ENCODE measurements at regions not wholly inside any gene's neighbourhood (a gene's known extent, or its start where the extent isn't known, plus 50 kb on each side); places are given as distances from the start of the nearest gene placed in this dataset.

GRCh38 chr4:79695848-79696247 is 287.8 kb upstream of the GK2 start:
- Histone ChIP-seq H3K4me3 (ENCODE audit: insufficient read length, low read depth) (no peak overlapping the region), H3K27me3 (ENCODE audit: insufficient read depth, insufficient read length) (no peaks in the 10 kb centered on the region), H3K4me1 (ENCODE audit: insufficient read depth, insufficient read length) (no peaks in the 10 kb centered on the region), H3K9ac (ENCODE audit: insufficient read length, low read depth) (no peak overlapping the region), H3K9me3 (ENCODE audit: insufficient read depth, low read length) (no peaks in the 10 kb centered on the region), H3K36me3 (ENCODE audit: insufficient read depth, insufficient read length, low read length) (no peaks in the 10 kb centered on the region)
- DNase-seq (ENCODE audit: low read depth, low spot score): no peak
- TF ChIP-seq ZNF274 (IDR thresholded peaks at IDR 0.05; ENCODE audit: low read depth, low read length) (no peak), SUZ12 (IDR thresholded peaks at IDR 0.05; ENCODE audit: extremely low read depth, insufficient read depth, insufficient read length) (no peak)

GRCh38 chr4:79689740-79690139 is 281.7 kb upstream of the GK2 start:
- no peaks in the 10 kb centered on the region for H3K9me3 ChIP-seq (ENCODE audit: insufficient read depth, low read length)
- H3K4me1 ChIP-seq (ENCODE audit: insufficient read depth, insufficient read length): no peaks in the 10 kb centered on the region
- no peaks in the 10 kb centered on the region for H3K27me3 ChIP-seq (ENCODE audit: insufficient read depth, insufficient read length)
- H3K4me3 ChIP-seq (ENCODE audit: insufficient read length, low read depth): no peak overlapping the region
- H3K9ac ChIP-seq (ENCODE audit: insufficient read length, low read depth): no peak overlapping the region
- TF ChIP-seq YY1 (IDR thresholded peaks at IDR 0.05; ENCODE audit: insufficient read depth, insufficient read length) (no peak), ZNF274 (IDR thresholded peaks at IDR 0.05; ENCODE audit: low read depth, low read length) (no peak), SUZ12 (IDR thresholded peaks at IDR 0.05; ENCODE audit: extremely low read depth, insufficient read depth, insufficient read length) (no peak)
- H3K36me3 ChIP-seq (ENCODE audit: insufficient read depth, insufficient read length, low read length): no peaks in the 10 kb centered on the region
- no peak for DNase-seq (ENCODE audit: low read depth, low spot score)

- no peaks in the 10 kb centered on the region for H3K9me3 ChIP-seq (ENCODE audit: insufficient read depth, low read length)
Measured at GRCh38 chr4:79688691-79689090, 280.7 kb upstream of the GK2 start.

GRCh38 chr4:79687006-79687405 is 279.0 kb upstream of the GK2 start:
- Histone ChIP-seq H3K36me3 (ENCODE audit: insufficient read depth, insufficient read length, low read length) (no peaks in the 10 kb centered on the region), H3K9ac (ENCODE audit: insufficient read length, low read depth) (no peak overlapping the region), H3K4me1 (ENCODE audit: insufficient read depth, insufficient read length) (no peaks in the 10 kb centered on the region), H3K4me3 (ENCODE audit: insufficient read length, low read depth) (no peak overlapping the region), H3K27me3 (ENCODE audit: insufficient read depth, insufficient read length) (no peaks in the 10 kb centered on the region), H3K9me3 (ENCODE audit: insufficient read depth, low read length) (no peaks in the 10 kb centered on the region)
- TF ChIP-seq ZNF274 (IDR thresholded peaks at IDR 0.05; ENCODE audit: low read depth, low read length) (no peak), SUZ12 (IDR thresholded peaks at IDR 0.05; ENCODE audit: extremely low read depth, insufficient read depth, insufficient read length) (no peak), YY1 (IDR thresholded peaks at IDR 0.05; ENCODE audit: insufficient read depth, insufficient read length) (no peak)
- DNase-seq (ENCODE audit: low read depth, low spot score): no peak

More at GRCh38 chr4:79688691-79689090, 280.7 kb upstream of the GK2 start:
- Histone ChIP-seq H3K4me3 (ENCODE audit: insufficient read length, low read depth) (no peak overlapping the region), H3K27me3 (ENCODE audit: insufficient read depth, insufficient read length) (no peaks in the 10 kb centered on the region), H3K9ac (ENCODE audit: insufficient read length, low read depth) (no peak overlapping the region), H3K4me1 (ENCODE audit: insufficient read depth, insufficient read length) (no peaks in the 10 kb centered on the region), H3K36me3 (ENCODE audit: insufficient read depth, insufficient read length, low read length) (no peaks in the 10 kb centered on the region)
- DNase-seq (ENCODE audit: low read depth, low spot score): no peak
- no peak for TF ChIP-seq YY1 (IDR thresholded peaks at IDR 0.05; ENCODE audit: insufficient read depth, insufficient read length)
- no peak for TF ChIP-seq ZNF274 (IDR thresholded peaks at IDR 0.05; ENCODE audit: low read depth, low read length)

- H3K9ac ChIP-seq (ENCODE audit: insufficient read length, low read depth): no peak overlapping the region
- H3K9me3 ChIP-seq (ENCODE audit: insufficient read depth, low read length): no peaks in the 10 kb centered on the region
- H3K36me3 ChIP-seq (ENCODE audit: insufficient read depth, insufficient read length, low read length): no peaks in the 10 kb centered on the region
- no peaks in the 10 kb centered on the region for H3K27me3 ChIP-seq (ENCODE audit: insufficient read depth, insufficient read length)
- TF ChIP-seq SUZ12 (IDR thresholded peaks at IDR 0.05; ENCODE audit: extremely low read depth, insufficient read depth, insufficient read length): no peak
- no peak for TF ChIP-seq YY1 (IDR thresholded peaks at IDR 0.05; ENCODE audit: insufficient read depth, insufficient read length)
- TF ChIP-seq ZNF274 (IDR thresholded peaks at IDR 0.05; ENCODE audit: low read depth, low read length): no peak
- no peaks in the 10 kb centered on the region for H3K4me1 ChIP-seq (ENCODE audit: insufficient read depth, insufficient read length)
- H3K4me3 ChIP-seq (ENCODE audit: insufficient read length, low read depth): no peak overlapping the region
- DNase-seq (ENCODE audit: low read depth, low spot score): no peak
Measured at GRCh38 chr4:79685542-79685941, 277.5 kb upstream of the GK2 start.

GRCh38 chr4:79684516-79684915 is 276.5 kb upstream of the GK2 start:
- no peak overlapping the region for H3K9ac ChIP-seq (ENCODE audit: insufficient read length, low read depth)
- TF ChIP-seq ZNF274 (IDR thresholded peaks at IDR 0.05; ENCODE audit: low read depth, low read length): no peak
- no peak for TF ChIP-seq SUZ12 (IDR thresholded peaks at IDR 0.05; ENCODE audit: extremely low read depth, insufficient read depth, insufficient read length)
- no peak for TF ChIP-seq YY1 (IDR thresholded peaks at IDR 0.05; ENCODE audit: insufficient read depth, insufficient read length)
- no peaks in the 10 kb centered on the region for H3K36me3 ChIP-seq (ENCODE audit: insufficient read depth, insufficient read length, low read length)
- no peaks in the 10 kb centered on the region for H3K4me1 ChIP-seq (ENCODE audit: insufficient read depth, insufficient read length)
- no peak overlapping the region for H3K4me3 ChIP-seq (ENCODE audit: insufficient read length, low read depth)
- DNase-seq (ENCODE audit: low read depth, low spot score): no peak
- H3K9me3 ChIP-seq (ENCODE audit: insufficient read depth, low read length): no peaks in the 10 kb centered on the region
- H3K27me3 ChIP-seq (ENCODE audit: insufficient read depth, insufficient read length): no peaks in the 10 kb centered on the region

GRCh38 chr4:79682801-79683530 is 274.9 kb upstream of the GK2 start:
- Histone ChIP-seq H3K9me3 (ENCODE audit: insufficient read depth, low read length) (no peaks in the 10 kb centered on the region), H3K4me1 (ENCODE audit: insufficient read depth, insufficient read length) (no peaks in the 10 kb centered on the region), H3K4me3 (ENCODE audit: insufficient read length, low read depth) (no peak overlapping the region), H3K27me3 (ENCODE audit: insufficient read depth, insufficient read length) (no peaks in the 10 kb centered on the region), H3K9ac (ENCODE audit: insufficient read length, low read depth) (no peak overlapping the region), H3K36me3 (ENCODE audit: insufficient read depth, insufficient read length, low read length) (no peaks in the 10 kb centered on the region)
- no peak for DNase-seq (ENCODE audit: low read depth, low spot score)
- TF ChIP-seq ZNF274 (IDR thresholded peaks at IDR 0.05; ENCODE audit: low read depth, low read length): no peak
- no peak for TF ChIP-seq SUZ12 (IDR thresholded peaks at IDR 0.05; ENCODE audit: extremely low read depth, insufficient read depth, insufficient read length)
- TF ChIP-seq YY1 (IDR thresholded peaks at IDR 0.05; ENCODE audit: insufficient read depth, insufficient read length): no peak
